GM12874 (cell line): ENCODE measurements at regions not wholly inside any gene's neighbourhood (a gene's known extent, or its start where the extent isn't known, plus 50 kb on each side); places are given as distances from the start of the nearest gene placed in this dataset.

Source experiments
- TF ChIP-seq, protein P1 (sequence below): IDR thresholded peaks from 2 replicates; pipeline ENCODE4 v1.5.1; 2011; ENCODE audit warnings: low read depth, mild to moderate bottlenecking, control low read depth, low read length, moderate library complexity; ENCODE audit not compliant: insufficient read depth

DNA sequence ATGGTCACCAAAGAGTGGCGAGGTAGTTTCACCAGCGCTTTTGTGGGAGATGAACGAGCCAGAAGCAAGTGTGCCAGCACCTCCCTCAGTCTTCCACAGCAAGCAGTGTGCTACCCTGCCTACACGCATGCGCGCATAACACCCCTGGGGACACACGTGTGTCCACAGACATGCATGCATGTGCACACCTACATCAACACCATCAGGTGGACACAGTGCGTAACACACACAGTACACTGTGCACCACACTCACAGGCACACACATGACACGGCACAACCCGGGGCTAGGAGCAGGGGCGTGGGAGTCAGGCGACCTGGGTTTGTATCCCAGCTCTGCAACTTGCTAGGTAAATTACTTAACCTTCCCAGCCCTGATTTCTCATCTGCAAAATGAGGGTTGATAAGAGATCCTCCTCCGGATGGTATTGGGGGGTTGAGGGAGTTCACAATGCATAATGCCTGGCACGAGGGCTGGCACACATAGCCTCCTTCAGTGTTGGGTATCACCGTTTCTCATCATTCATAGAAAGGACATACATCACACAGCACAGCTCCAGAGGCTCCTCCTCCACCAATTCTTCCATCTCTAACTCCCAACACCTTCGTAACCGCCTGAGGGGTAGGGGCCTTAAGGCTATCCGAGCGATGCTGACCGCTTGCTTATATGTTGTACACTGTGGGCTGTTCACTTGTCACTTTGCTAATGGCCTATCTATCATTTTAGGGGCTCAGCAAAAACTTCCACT, 174.9 kb downstream of the SMAD6 start:
- TF ChIP-seq, protein P1, sequence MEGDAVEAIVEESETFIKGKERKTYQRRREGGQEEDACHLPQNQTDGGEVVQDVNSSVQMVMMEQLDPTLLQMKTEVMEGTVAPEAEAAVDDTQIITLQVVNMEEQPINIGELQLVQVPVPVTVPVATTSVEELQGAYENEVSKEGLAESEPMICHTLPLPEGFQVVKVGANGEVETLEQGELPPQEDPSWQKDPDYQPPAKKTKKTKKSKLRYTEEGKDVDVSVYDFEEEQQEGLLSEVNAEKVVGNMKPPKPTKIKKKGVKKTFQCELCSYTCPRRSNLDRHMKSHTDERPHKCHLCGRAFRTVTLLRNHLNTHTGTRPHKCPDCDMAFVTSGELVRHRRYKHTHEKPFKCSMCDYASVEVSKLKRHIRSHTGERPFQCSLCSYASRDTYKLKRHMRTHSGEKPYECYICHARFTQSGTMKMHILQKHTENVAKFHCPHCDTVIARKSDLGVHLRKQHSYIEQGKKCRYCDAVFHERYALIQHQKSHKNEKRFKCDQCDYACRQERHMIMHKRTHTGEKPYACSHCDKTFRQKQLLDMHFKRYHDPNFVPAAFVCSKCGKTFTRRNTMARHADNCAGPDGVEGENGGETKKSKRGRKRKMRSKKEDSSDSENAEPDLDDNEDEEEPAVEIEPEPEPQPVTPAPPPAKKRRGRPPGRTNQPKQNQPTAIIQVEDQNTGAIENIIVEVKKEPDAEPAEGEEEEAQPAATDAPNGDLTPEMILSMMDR, result no peak

DNA sequence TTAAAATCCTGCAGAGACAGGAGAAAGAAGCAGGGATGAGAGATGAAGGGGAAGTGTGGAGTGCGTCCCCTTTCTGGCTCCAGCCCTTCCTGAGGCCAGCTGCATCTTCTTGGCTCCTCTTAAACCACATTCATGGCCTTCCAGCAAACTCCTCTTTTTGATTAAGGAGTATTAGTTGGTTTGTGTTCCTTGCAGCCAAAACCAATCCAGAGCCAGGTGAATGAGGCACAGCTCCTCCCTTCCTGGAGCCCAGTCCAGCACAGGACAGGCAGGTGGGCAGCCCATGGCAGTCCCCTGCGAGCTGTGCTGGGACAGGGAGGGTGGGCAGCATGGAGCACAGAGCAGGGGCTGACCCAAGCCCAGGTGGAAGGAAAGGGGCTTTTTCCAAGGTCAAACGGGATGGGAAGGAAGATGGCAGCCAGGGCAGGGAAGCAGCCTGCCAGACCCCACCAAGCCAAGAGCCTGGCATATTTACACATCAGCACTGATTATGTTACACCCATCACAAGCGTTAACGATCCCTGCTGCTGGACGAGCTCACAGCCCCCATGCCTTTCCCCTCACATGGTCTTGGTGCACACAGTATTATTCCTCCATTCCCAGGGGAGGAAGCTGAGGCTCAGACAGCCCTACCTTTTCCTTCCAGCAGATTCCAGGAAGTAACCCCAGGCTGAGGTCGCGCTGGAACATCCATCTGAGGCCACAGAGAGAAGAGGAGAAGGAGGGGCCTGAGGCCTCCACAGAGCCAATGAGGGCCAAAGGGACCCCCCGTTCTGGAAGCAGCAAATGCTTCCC, 175.6 kb downstream of the SMAD6 start:
- TF ChIP-seq, protein P1, result no peak

DNA sequence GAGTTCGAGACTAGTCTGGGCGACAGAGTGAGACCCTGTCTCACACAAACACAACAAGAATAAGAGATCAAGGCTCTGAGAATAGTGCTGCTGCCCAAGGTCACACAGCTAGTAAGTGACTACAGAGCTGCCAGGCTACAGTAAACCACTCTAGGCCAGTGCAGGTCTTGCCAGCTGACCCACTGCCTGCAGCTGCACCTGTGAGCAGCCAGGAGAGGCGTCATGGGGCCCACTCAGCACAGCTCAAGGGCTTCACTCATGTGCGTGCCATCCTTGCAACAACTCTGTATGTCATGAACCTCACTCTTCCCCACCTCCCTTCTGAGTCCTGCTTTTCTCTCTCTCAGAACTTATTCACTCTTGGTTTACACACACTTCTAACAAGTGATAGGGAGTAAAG, 176.7 kb downstream of the SMAD6 start:
- TF ChIP-seq, protein P1, result no peak

DNA sequence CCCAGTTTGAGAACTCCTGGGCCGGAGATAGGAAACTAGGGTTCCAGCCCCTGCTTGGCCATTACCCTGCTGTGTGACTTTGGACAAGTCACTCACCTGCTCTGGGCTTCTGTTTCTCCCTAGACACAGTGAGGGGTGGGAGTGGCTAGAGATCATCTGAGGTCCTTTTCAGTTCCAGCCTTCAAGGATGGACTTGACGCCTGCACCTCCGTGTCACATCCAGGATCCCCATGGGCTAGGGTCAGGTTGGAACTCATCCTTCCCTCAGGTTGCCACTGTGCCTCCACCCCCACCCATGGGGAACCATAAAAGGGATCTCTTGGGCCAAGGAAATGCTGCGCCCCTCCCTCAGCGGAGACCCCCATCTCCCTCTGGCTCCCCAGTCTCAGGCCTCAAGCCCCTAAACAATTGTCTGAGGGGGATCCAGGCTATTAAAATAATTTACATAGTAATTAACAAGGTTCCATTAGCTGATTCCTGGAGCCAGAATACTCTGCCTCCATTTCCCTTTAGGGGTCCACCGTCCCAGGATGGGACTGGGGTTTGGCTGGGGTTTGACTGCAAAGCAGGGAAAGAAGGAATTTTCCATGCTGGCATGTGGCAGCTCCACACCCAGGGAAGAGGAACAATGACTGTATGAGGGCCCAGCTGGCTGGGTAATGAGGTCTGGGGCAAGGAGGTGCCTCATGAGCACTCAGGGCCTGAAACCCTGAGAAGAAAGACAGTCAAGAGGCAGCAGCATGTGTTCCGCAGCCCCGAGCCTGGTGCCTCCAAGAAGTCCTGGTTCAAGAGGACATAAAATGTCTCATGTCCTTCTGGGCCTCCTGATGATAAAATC, 177.7 kb downstream of the SMAD6 start:
- TF ChIP-seq, protein P1, result no peak

DNA sequence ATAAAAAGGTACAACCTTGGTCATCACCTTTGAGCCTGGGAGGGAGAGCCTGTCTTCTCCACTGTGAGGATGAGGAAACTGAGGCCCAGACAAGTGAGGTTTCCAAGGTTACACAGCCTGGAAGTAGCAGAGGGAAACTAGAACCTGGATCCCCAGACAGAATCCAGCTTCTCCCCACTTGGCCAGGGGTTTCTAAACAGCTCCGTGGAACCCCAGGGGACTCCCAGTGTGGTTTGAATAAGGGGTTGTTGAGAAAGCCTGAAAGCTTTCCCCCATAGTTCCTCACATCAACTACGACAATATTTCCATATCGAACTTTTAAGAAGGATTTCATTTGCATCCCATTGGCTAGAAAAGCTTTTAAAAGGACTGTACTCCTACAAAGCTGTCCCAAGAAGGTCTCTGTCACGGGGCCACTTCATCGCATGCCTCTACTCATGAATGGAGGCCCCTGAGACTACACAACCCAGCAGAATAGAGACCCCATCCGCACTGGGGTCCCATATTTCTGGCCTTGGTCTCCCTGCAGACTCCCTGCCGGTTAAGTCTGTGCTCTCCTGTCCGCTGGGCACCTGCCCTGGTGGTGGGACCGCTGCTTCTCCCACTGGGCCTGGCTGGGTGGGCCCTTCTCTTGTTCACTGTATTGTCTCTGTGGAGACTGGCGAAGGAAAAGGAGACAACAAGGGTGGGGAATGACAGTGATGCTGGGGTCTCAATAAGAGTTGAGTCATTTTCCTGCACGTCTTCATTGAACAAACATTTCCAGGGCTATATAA, 178.5 kb downstream of the SMAD6 start:
- TF ChIP-seq, protein P1, result no peak

DNA sequence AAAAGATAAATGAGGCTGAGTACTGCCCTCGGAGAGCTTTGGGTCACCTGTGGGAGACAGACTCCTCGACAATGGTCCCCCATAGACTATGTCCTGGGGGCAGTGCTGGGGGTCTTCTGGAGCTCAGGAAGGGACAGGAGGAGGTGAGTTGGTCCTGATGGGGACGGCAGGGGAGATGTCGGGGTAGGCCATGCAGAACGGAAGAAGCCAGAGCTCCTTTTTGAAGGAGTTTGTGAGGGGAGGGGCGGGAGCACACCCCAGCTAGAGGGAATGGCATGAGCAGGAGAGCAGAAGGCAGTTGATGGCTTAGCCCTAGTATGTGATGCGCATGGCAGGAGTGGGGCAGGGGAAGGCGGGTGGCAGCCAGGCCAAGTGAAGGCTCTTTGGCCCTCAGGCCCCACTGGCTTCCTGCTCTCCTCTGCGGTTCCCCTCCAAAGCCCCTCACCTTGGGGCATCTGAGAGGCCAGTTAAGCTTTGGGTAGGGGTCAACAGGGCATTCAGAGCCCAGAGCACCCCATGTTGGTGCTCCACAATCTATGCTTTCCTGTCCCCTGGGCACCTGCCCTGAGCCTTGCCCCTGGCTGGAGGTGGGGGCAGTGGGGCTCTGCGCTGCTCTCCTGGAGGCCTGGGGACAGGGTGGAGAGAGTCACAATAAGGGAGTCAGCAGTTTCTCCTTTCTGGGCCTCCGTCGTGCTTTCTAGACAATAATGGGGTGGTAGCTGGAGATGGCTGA, 179.3 kb downstream of the SMAD6 start:
- TF ChIP-seq, protein P1, result no peak
